Spleen (tissue), 7 donors: ENCODE measurements at regions not wholly inside any gene's neighbourhood (a gene's known extent, or its start where the extent isn't known, plus 50 kb on each side); places are given as distances from the start of the nearest gene placed in this dataset.

ENCODE experiments used
- CTCF ChIP-seq, 11 experiments: fragments of 200-600 bp in 7 of 11; fragments of 450-650 bp in 4 of 11; sonication (generic) in 4 of 11; IDR thresholded peaks in 8 of 11; conservative IDR thresholded peaks in 3 of 11; 1 replicate in 7 of 11; 2 replicates in 4 of 11; pipeline versions ENCODE4 v1.4.0 to v1.8.0; 2016 to 2021; ENCODE audit warnings: antibody characterized with exemption in 11 of 11, inconsistent platforms in 4 of 11, mild to moderate bottlenecking in 1 of 11
- POLR2A ChIP-seq, 3 donors: fragments of 450-650 bp; IDR thresholded peaks; one replicate each; pipeline ENCODE4 v1.5.1; 2017; ENCODE audit warnings: antibody characterized with exemption in 3 of 3, mild to moderate bottlenecking in 1 of 3
- POLR2AphosphoS5 ChIP-seq, 3 donors: sonication (generic); formaldehyde crosslinking; IDR thresholded peaks; one replicate each; pipeline ENCODE4 v1.5.1; 2017; ENCODE audit warnings: antibody characterized with exemption in 3 of 3
- donor health status: DM: no; HTN: no; CAD: no; lungs with moderate emphysema.
- donor health status: DM: no; HTN: no; CAD: no.
- donor health status: DM: no; HTN: no; CAD: no.

GRCh38 chr3:181076558-181076957 is 87.0 kb upstream of the DNAJC19 start:
- TF ChIP-seq CTCF (IDR thresholded peaks at IDR 0.05 in 8 of 11, conservative IDR thresholded peaks at IDR 0.05 in 3 of 11) = no peak
- no peak for TF ChIP-seq POLR2A (IDR thresholded peaks at IDR 0.05)
- TF ChIP-seq POLR2AphosphoS5 (IDR thresholded peaks at IDR 0.05) = no peak
